GM06990 (cell line): ENCODE measurements at regions not wholly inside any gene's neighbourhood (a gene's known extent, or its start where the extent isn't known, plus 50 kb on each side); places are given as distances from the start of the nearest gene placed in this dataset.

Experiments
- DNase-seq: peaks from one replicate; pipeline ENCODE4 v3.0.0-alpha.2; 2011; ENCODE audit not compliant: insufficient read length; ENCODE audit errors: extremely low read depth
- H3K27me3 ChIP-seq: replicated peaks from 2 replicates; pipeline ENCODE4 v1.6.0; 2011; ENCODE audit warnings: low read length; ENCODE audit not compliant: control insufficient read depth, insufficient read depth
- H3K36me3 ChIP-seq: 2 replicates; pipeline ENCODE4 v1.5.1; 2011; ENCODE audit warnings: low read length; ENCODE audit not compliant: control insufficient read depth, insufficient read depth
- H3K4me3 ChIP-seq: replicated peaks from 2 replicates; pipeline ENCODE4 v1.5.1; 2011; ENCODE audit warnings: low read depth, mild to moderate bottlenecking, control low read depth, low read length
- CTCF ChIP-seq: IDR thresholded peaks from 2 replicates; pipeline ENCODE4 v1.5.1; 2011; ENCODE audit warnings: low read length, control low read depth, mild to moderate bottlenecking, inconsistent platforms; ENCODE audit not compliant: insufficient read depth, poor library complexity, severe bottlenecking

GRCh38 chr1:208570362-208570761 lies 326.2 kb upstream of the PLXNA2 start:
- Histone ChIP-seq H3K27me3 (no peaks in the 10 kb centered on the region), H3K4me3 (no peak overlapping the region), H3K36me3 (no peaks in the 10 kb centered on the region)
- no peak for TF ChIP-seq CTCF
- no peak for DNase-seq

GRCh38 chr1:208576425-208576824 lies 332.2 kb upstream of the PLXNA2 start:
- TF ChIP-seq CTCF = no peak
- Histone ChIP-seq H3K4me3 (no peak overlapping the region), H3K36me3 (no peaks in the 10 kb centered on the region), H3K27me3 (no peaks in the 10 kb centered on the region)
- DNase-seq = no peak

- no peak for DNase-seq
- no peaks in the 10 kb centered on the region for H3K36me3 ChIP-seq
- TF ChIP-seq CTCF = no peak
- no peaks in the 10 kb centered on the region for H3K27me3 ChIP-seq
- no peak overlapping the region for H3K4me3 ChIP-seq
These were observed 333.3 kb upstream of the PLXNA2 start for GRCh38 chr1:208577381-208577905.

GRCh38 chr1:208581209-208581608 lies 337.0 kb upstream of the PLXNA2 start:
- no peak overlapping the region for H3K4me3 ChIP-seq
- no peak for TF ChIP-seq CTCF
- no peaks in the 10 kb centered on the region for H3K36me3 ChIP-seq
- DNase-seq = no peak
- H3K27me3 ChIP-seq = no peaks in the 10 kb centered on the region

- no peaks in the 10 kb centered on the region for H3K36me3 ChIP-seq
- no peak overlapping the region for H3K4me3 ChIP-seq
- no peak for DNase-seq
- TF ChIP-seq CTCF = no peak
- no peaks in the 10 kb centered on the region for H3K27me3 ChIP-seq
These were observed 337.5 kb upstream of the PLXNA2 start for GRCh38 chr1:208581667-208582066.

GRCh38 chr1:208584167-208584755 lies 340.1 kb upstream of the PLXNA2 start:
- Histone ChIP-seq H3K27me3 (no peaks in the 10 kb centered on the region), H3K4me3 (no peak overlapping the region), H3K36me3 (no peaks in the 10 kb centered on the region)
- DNase-seq = no peak
- TF ChIP-seq CTCF = no peak
